GM18861 (cell line): ENCODE measurements at regions not wholly inside any gene's neighbourhood (a gene's known extent, or its start where the extent isn't known, plus 50 kb on each side); places are given as distances from the start of the nearest gene placed in this dataset.
A peak's percentile ranks its signal among the peaks of the same experiment; 100 is the strongest.
"Not testable (repeated sequence)": the region's sequence is repeated elsewhere in the genome, so short reads cannot be mapped to it uniquely, and the experiment has no call there.

ENCODE experiments used
- ATAC-seq: cut with Tn5 transposase; IDR thresholded peaks from one replicate; pipeline ENCODE4 v1.9.1; 2021; ENCODE audit not compliant: unreplicated experiment

DNA sequence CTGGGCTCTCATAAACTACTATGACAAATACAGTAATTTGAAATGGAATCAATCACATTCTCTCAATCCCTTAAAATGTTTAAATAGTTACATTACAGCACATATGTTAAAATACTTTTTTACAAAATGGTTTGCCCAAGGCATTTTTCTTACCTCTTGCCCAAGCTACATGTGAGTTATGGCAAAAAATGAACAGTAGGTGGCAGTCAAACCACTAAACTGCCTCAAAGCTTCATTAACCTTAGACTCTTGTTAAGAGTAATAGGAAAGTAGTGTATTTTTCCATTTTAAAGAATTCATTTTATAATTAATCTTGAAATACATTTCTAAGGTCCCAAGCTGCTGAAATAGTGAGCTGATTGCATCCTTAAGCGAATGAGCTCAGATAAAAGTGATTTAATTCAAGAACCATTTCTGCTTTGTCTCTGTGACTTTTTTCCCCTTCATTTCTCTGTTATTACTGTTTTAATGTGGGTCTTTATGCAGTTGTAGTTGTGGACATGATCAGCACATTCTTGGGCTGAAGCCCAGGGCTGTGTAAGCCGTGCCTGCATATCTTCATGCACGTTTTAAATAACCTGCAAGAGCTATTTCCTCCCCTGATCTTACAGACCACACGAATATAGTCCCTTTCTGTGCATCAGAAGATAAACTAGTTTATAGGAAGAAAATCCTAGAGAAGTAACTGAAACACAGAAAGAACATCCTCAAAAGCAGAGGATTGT lies 311.8 kb downstream of the LNPK start:
- peak; percentile 70 for ATAC-seq

DNA sequence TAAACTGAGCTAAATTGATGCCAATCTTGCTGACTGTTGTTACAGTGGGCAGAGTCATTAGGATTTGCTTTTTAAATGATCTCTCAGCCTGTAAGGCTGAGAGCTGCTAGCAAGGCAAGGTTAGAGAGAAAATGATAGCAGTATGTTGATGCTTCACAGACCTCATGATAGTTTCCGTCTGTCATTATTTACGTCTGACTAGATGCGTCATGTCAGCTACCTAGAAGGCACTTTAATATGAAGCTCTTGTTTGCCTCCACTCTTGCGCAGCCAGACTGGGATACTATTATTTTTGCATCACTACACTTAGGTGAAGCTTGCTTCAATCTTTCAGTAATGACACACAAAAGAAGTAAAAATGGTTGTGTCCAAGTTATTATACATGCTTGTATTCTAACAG lies 313.8 kb downstream of the LNPK start:
- ATAC-seq = no peak

DNA sequence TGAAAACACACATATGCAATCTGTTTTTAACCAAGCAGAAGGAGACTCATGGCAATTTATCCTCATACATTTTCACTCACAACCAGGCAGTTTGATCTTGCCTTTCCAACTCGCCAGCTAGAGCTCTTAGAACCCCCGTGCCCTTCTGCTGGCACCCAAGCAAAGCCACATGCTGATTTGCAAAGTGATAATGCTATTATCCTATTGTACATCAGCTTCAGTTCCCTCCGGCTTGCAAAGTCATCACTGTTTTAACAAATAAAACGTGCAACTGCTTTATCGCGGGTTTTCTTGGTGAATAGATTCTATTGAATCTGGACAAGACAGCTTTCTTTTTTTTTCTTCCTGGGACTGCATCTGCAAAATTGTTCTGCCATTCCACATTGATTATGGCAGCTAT lies 314.6 kb downstream of the LNPK start:
- ATAC-seq = no peak

- ATAC-seq = no peak
Observed at GRCh38 chr2:175686002-175686401, 316.1 kb downstream of the LNPK start.

DNA sequence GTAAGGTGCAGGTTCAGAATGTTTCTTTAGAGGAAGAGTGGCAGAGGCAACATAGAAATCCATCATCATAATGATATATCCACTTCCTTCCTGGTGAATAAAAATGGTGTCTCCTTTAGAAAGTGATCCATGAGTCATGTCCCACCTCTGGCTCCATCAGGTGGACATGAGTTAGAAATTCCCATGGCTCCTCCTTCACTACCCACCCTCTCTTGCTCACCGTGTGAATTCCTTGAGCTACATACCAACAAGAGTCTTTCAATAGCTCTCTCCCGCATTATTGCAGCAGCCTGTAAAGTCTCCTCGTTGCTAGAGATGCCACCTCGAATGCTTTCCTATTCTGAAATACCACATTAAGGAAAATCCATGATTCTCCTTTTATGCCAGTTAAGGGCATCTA lies 317.6 kb downstream of the LNPK start:
- ATAC-seq = no peak

DNA sequence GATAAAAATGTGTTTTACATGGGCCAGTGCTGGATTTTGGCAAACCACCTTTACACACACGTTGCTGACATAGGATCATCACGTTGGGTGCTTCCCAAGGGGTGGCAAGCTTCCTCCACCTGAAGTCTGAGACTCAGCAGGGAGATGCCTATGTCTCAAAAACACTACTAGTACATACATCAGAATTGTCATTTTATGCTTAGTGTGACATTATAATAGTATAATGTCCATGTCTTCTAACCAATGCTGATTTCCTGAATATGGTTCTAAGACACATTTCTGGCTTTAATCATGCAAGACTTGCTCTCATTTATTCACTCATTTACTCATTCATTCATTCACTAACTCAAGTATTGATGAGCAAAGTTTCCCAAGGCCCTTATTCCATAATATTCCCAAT lies 322.3 kb downstream of the LNPK start:
- no peak for ATAC-seq

- no peak for ATAC-seq
Observed at GRCh38 chr2:175679231-175679630, 322.8 kb downstream of the LNPK start.

DNA sequence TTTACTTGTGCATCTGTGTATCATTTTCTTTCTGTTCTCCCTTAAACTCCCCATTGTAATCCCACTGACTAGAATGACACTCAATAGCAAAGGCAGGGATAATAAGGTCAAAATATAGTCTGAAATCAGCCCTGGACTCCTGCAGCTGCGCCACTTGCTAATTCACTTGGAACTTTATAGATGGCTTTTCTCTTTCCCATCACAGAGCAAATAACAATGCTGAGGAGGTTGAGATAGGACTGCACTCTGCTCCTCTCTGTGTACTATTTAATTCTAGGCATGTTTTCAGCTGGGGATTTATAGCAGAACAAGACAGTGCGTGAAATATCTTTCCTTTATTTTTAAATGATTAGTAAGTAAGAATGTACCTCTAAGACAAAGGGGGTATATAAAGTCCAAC lies 324.2 kb downstream of the LNPK start:
- ATAC-seq = no peak

DNA sequence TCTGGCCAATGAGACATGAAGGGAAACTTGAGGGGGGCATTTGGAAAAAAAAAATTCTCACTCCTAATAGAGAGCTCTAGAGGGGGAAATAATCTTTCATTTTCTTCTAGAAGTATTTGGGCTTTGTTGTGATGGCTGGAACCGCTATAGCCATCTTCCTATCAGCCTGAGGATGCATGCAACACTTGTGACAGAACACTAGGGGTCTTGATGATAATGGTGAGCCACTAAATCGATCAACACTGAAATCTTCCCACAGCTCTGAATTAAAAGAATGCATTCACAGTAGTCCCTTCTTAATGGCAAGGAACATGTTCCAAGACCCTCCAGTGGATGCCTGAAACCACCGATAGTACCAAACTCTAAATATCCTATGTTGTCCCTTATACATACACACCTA lies 325.3 kb downstream of the LNPK start:
- no peak for ATAC-seq

DNA sequence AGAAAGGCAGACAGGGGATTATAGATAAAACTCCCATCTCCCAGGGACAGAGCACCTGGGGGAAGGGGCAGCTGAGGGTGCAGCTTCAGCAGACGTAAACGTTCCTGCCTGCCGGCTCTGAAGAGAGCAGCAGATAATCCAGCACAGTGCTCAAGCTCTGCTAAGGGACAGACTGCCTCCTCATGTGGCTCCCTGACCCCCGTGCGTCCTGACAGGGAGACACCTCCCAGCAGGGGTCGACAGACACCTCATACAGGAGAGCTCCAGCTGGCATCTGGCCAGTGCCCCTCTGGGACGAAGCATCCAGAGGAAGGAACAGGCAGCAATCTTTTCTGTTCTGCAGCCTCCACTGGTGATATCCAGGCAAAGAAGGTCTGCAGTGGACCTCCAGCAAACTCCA lies 333.3 kb downstream of the LNPK start:
- not testable (repeated sequence) for ATAC-seq

DNA sequence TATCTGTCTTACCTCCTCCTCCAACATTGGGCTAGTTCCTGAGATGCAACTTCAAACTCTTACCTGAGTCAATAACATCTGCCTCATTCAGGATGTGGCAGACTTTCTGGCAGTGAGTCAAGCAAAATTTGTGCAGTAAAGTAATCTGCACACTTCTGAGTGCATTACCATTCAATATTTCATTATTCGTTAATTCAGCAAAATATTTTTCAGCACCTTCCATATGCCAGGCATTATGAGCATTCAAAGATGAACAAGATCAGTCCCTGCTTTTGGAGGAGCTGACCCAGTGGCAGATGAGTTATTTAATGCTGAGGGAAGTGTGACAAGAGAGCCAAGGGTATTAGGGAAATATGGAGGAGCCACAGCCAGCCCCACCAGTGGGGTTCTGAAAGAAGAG lies 339.7 kb downstream of the LNPK start:
- ATAC-seq = no peak

DNA sequence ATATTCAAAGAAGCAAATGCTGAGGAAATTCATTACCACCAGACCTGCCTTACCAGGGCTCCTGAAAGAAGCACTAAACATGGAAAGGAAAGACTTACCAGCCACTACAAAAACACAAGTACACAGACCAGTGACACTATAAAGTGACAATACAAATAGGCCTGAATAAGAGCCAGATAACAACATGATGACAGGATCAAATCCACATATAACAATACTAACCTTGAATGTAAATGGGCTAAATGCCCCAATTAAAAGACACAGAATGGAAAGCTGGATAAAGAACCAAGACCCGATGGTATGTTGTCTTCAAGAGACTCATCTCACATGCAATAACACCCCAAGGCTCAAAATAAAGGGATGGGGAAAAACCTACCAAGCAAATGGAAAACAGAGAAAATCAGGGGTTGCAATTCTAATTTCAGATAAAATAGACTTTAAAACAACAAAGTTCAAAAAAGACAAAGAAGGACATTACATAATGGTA lies 353.4 kb downstream of the LNPK start:
- ATAC-seq = no peak

- ATAC-seq = no peak
Observed at GRCh38 chr2:175647058-175647457, 355.0 kb downstream of the LNPK start.

DNA sequence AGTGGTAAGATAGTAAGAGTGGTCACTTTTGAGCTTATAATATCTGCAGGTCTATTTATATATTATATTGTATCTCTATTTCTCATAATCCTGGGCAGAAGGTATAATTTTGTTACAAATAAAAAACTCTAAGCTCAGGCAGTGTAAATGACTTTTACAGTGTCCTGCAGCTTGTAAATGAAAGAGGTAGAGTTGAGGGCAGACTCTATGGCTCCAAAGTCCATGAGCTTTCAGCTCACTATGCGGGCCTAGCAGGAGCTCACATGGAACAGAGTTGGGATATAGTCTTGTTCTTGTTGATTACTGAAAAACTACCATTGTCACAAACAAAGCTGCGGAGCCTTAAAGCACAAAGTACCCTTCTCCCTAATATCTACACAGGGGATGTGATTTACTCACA lies 361.4 kb downstream of the LNPK start:
- ATAC-seq = no peak

DNA sequence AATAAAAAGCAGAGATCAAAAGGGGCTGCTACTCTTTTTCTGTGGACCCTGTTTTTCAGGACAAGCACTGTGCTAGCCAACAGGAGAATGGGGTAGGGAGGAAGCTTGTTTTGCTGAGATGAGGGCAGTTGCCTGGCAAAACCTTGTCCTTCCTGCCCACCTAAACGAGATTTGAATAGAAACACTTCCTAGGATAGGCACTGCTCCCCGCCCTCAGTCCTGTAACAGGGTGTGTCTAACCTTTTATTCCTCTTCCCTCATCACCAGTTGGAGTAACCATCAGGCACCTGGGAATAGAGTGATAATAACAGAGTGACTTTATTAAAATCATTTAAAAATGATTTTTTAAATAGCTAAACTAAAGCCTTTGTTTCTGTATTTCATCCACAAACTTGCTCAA lies 368.8 kb downstream of the LNPK start:
- ATAC-seq = no peak

- no peak for ATAC-seq
Observed at GRCh38 chr2:175631245-175631623, 370.8 kb downstream of the LNPK start.

DNA sequence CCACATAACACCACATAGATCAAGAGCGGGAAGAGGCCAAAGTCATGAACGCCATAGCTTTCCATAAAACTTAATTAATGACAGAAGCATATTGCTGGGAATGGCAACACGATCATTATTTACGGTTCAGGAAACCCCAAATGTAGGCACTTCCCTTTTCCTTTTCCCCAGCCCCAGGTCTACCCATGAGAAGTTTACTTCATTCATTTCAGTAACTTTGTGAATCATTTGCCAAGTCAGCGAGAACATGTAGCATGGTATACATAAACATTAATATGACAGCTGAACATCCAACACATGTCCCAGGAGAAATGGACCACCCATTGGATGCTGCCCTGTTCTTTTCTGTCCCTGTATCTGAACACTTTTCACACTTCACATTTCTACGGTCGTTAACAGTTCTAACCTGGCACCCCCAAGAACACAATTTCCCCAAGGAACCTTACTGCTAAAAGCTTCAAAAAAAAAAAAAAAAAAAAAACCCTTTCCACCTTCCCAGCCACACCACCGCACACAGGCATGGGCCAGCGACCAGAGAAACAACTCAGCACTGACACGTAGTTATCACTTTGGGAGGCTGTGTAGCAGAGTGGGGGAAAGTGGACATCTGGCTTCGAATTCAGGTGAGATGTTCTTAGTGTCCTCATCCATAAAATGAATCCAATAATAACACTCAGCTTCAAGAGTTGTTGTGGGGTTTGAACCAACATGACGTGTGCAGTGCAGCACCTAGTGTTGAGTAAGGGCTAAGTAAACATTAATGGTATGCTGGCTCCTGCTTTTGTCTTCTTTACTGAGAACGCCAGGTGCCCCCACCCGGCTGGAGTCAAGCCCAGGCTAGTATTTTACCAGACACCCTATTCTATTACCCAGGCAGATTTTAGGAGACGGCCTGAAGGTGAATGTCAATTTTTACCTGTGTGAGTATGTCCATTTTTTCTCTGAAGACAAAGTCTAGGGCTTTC lies 371.5 kb downstream of the LNPK start:
- no peak for ATAC-seq

DNA sequence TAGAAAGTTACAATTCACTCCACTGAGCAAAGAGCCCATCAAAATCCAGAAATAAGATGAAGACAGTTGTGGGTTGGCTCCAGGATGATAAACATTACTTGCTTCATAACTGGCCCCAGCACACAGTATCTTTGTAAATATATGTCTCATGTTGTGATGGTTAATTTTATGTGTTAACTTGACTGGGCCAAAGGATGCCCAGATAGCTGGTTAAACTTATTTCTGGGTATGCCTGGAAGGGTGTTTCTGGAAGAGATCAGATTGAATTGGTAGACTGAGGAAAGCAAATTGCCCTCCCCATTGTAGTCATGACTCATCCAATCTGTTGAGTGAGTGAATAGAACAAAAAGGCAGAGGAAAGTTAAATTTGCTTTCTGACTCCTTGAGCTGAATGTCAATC lies 373.8 kb downstream of the LNPK start:
- ATAC-seq = no peak

- no peak for ATAC-seq
Observed at GRCh38 chr2:175627405-175627804, 374.7 kb downstream of the LNPK start.

GRCh38 chr2:175626796-175627195 lies 375.3 kb downstream of the LNPK start:
- ATAC-seq = no peak

DNA sequence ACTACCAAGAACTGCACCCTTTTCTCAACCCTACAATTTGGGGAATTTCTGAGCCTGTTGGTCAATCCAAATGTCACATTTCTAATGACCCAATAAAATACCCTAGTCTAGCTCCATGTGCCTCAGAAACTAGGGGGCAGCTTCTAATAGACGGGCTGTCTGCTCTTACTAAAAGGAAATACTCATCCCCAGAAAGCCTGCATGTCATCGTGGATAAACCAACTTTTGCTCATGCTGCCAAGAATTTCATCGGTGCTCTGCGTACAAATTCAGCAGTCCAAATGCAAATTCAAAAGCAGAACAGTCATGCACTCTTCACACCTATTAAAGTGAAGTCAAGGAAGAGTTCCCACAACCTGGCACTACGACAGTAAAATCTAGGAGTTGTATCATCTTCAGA lies 377.3 kb downstream of the LNPK start:
- ATAC-seq = no peak

GRCh38 chr2:175624211-175624761 lies 377.8 kb downstream of the LNPK start:
- no peak for ATAC-seq
